ENCODE measurements at regions not wholly inside any gene's neighbourhood (a gene's known extent, or its start where the extent isn't known, plus 50 kb on each side); places are given as distances from the start of the nearest gene placed in this dataset.

DNA sequence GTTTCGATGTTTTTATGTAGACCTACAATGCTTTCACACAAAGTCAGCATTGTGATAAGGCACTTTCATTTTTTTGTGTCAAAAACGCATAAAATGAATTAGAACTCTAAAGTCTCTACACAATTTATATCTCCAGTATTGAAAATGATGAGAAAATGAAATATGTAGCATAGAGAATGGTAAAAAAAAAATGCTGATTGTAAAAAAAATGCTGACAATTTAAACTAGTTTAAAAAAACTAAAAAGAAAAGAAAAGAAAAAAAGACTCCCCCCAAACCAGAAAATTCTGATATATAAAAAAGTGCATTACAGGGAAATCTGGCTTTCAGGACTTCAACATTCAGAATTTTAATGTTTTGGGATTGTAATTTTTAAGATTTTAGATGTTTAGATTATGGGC is 148.1 kb downstream of the FZD1 start:
- no peak for DNase-seq (ENCODE audit: low read depth)
- TF ChIP-seq, protein P1, sequence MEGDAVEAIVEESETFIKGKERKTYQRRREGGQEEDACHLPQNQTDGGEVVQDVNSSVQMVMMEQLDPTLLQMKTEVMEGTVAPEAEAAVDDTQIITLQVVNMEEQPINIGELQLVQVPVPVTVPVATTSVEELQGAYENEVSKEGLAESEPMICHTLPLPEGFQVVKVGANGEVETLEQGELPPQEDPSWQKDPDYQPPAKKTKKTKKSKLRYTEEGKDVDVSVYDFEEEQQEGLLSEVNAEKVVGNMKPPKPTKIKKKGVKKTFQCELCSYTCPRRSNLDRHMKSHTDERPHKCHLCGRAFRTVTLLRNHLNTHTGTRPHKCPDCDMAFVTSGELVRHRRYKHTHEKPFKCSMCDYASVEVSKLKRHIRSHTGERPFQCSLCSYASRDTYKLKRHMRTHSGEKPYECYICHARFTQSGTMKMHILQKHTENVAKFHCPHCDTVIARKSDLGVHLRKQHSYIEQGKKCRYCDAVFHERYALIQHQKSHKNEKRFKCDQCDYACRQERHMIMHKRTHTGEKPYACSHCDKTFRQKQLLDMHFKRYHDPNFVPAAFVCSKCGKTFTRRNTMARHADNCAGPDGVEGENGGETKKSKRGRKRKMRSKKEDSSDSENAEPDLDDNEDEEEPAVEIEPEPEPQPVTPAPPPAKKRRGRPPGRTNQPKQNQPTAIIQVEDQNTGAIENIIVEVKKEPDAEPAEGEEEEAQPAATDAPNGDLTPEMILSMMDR (IDR thresholded peaks at IDR 0.05; ENCODE audit: control insufficient read depth, extremely low read depth, insufficient read depth) = no peak
- H3K4me3 ChIP-seq (ENCODE audit: low read depth, low read length) = no peak overlapping the region

DNA sequence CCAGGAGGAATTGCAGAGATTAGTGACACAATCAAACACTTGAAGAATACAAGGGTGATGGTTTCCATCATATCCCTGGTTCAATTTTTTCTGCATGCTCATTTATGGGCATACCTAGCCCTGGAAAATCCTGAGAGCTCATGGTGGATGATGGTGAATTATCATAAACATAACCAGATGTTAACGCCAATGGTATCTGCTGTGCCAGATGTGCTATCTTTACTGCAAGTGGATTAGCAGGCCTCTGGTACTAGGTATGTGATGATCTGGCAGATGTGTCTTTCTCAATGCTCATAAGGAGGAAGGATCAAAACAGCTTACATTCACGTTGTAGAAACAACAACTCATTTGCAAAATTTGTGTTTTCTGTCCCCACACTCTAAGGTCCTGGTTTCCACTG is 150.5 kb downstream of the FZD1 start:
- no peak for DNase-seq (ENCODE audit: low read depth)
- TF ChIP-seq, protein P1 (IDR thresholded peaks at IDR 0.05; ENCODE audit: control insufficient read depth, extremely low read depth, insufficient read depth) = no peak
- H3K4me3 ChIP-seq (ENCODE audit: low read depth, low read length) = no peak overlapping the region

DNA sequence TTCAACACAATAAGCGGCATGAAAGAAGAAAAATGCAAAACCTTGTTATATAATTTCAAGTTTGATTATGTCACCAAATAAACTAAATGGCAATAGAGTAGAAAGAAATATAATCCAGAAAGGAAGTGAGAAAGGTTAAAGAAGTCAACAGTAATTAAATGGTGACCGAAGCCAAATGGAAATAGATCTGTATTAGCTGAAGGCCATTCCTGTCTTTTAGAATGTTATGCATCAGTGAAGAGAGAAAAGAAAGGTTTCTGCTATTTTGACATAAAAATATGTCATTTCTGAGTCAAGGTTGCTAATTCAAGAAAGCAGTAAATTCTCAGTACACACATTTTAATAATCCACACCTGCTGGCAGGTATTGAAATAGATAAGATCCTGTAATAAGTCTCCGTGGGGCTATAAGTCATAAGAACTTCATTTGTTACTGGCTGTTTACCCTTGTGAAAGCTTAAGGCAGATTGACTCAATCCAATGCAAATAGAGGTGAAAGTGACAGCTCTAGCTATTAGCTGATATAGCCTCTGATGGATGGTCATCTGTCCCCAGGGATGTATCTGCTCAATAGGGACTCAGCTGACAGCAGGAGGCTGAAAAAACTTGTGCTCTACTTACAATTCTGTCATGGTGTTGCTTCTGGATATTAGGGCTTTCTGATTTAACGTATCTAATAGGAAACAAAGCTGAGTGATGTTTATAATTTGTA is 152.1 kb downstream of the FZD1 start:
- peak; percentile 6 for DNase-seq (ENCODE audit: low read depth)
- TF ChIP-seq, protein P1 (IDR thresholded peaks at IDR 0.05; ENCODE audit: control insufficient read depth, extremely low read depth, insufficient read depth) = no peak
- no peak overlapping the region for H3K4me3 ChIP-seq (ENCODE audit: low read depth, low read length)

DNA sequence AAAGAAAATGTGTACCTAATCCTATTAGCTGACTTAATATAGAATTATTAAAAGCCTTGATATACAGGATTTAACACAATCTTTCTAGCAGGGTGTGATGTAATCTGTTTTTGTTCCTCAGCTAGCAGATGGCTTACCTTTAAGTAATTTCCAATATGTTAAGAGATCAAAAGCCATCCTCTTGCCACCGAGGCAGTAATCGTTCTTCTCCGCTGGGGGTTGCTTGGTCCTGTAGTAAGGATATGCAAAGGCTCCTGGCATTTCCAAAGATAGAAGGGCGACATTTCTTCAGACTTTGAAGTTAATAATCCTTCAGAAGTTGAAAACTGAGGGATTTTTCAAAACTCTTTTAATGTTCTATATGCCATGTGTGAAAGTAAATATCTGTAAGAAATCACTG is 156.4 kb downstream of the FZD1 start:
- TF ChIP-seq, protein P1 (IDR thresholded peaks at IDR 0.05; ENCODE audit: control insufficient read depth, extremely low read depth, insufficient read depth) = no peak
- H3K4me3 ChIP-seq (ENCODE audit: low read depth, low read length) = no peak overlapping the region
- DNase-seq (ENCODE audit: low read depth) = no peak

DNA sequence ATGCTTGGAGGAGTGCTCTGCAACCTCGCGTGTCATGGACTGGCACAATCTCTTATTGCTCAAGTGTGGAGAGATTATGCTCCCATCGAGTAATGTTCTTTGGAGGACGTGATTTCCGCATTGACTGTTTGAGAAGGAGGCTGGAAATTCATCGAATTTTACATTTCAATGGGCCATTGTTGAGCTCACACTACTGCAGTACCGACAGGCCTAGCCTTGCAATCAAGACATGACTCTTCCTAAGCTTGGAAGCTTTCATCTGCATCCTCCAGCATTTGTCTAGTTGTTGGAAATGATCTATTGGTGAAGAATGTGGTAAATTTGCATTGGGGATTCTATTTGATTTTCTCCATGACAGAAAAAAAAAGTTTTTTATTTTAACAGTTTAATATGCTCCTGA is 156.8 kb downstream of the FZD1 start:
- TF ChIP-seq, protein P1 (IDR thresholded peaks at IDR 0.05; ENCODE audit: control insufficient read depth, extremely low read depth, insufficient read depth) = no peak
- DNase-seq (ENCODE audit: low read depth) = no peak
- no peak overlapping the region for H3K4me3 ChIP-seq (ENCODE audit: low read depth, low read length)

DNA sequence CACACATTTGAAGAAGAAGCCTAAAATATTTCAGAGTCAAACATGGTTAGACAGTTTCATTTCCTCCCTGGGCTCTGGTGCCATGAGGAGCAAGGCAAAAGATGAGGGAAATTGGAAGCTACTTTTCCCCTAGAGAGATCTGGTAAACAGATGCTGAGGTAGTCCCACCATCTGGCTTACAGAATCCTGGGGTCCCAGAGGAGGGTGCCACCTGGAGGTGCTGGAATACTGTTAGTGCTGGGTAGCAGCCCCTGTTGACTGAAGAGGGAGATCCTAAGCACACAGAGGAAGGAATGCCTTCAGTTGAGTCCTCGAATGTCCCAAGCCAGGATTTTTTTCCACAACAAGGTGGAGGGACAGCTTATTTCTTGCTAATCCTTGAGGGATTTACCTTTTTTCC is 160.1 kb downstream of the FZD1 start:
- H3K4me3 ChIP-seq (ENCODE audit: low read depth, low read length) = no peak overlapping the region
- no peak for DNase-seq (ENCODE audit: low read depth)
- TF ChIP-seq, protein P1 (IDR thresholded peaks at IDR 0.05; ENCODE audit: control insufficient read depth, extremely low read depth, insufficient read depth) = no peak

DNA sequence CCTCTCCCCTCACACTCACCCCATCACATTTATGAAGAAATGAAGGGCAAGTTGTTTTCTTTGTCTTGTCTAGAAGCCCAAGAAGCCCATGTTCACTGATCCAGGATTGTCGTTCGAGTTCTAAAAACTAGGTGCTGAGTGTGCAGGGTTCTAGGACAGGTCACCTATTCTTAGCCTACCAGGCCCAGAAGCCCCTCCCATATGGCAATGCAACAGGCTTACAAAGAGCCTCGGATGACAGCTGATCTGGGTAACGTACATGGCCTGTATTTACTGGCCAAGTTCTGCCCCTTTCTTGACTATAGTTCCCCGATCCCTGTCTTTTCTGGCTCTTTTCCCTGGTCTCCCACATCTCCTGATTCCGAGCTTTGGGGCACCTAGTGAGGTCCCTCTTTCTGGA is 160.9 kb downstream of the FZD1 start:
- TF ChIP-seq, protein P1 (IDR thresholded peaks at IDR 0.05; ENCODE audit: control insufficient read depth, extremely low read depth, insufficient read depth) = no peak
- no peak for DNase-seq (ENCODE audit: low read depth)
- H3K4me3 ChIP-seq (ENCODE audit: low read depth, low read length) = no peak overlapping the region

Data from LNCaP clone FGC (cell line).